Calu3 (cell line): ENCODE measurements at regions not wholly inside any gene's neighbourhood (a gene's known extent, or its start where the extent isn't known, plus 50 kb on each side); places are given as distances from the start of the nearest gene placed in this dataset.
A peak's percentile ranks its signal among the peaks of the same experiment; 100 is the strongest.

Source experiments
- BruUV-seq: library from RNA; stranded (reverse); fragments of 400-500 nt; replicated peaks from 2 replicates; lab custom pipeline; 2021; lab: Mats Ljungman, UMichigan
- CTCF ChIA-PET: fragments of 300-600 bp; sonication (Branson Sonifier 250); formaldehyde crosslinking; loops from one replicate; lab custom pipeline; 2022; ENCODE audit warnings: antibody characterized with exemption; lab: Charles Lee
- DNase-seq: peaks from one replicate; pipeline ENCODE4 v3.0.0; 2022
- H3K27ac Mint-ChIP-seq: one replicate; pipeline ENCODE4 v1.8.0; 2022; ENCODE audit warnings: mixed read lengths; ENCODE audit not compliant: unreplicated experiment
- H3K27me3 Mint-ChIP-seq: one replicate; pipeline ENCODE4 v1.8.0; 2022; ENCODE audit warnings: mixed read lengths; ENCODE audit not compliant: unreplicated experiment
- H3K36me3 Mint-ChIP-seq: one replicate; pipeline ENCODE4 v1.8.0; 2022; ENCODE audit warnings: mild to moderate bottlenecking, moderate library complexity, mixed read lengths; ENCODE audit not compliant: insufficient read depth, unreplicated experiment
- H3K4me1 Mint-ChIP-seq: one replicate; pipeline ENCODE4 v1.8.0; 2022; ENCODE audit warnings: mild to moderate bottlenecking, low read depth, mixed read lengths; ENCODE audit not compliant: unreplicated experiment
- H3K4me3 Mint-ChIP-seq: one replicate; pipeline ENCODE4 v1.8.0; 2022; ENCODE audit warnings: mild to moderate bottlenecking, low read depth, moderate library complexity, mixed read lengths; ENCODE audit not compliant: unreplicated experiment
- H3K9me3 Mint-ChIP-seq: one replicate; pipeline ENCODE4 v1.8.0; 2022; ENCODE audit warnings: low read depth, mixed read lengths; ENCODE audit not compliant: unreplicated experiment
- CTCF ChIP-seq: fragments of 200-600 bp; IDR thresholded peaks from one replicate; pipeline ENCODE4 v1.8.0; 2022; ENCODE audit warnings: antibody characterized with exemption; ENCODE audit not compliant: unreplicated experiment
- intact Hi-C: fragments of 100-400 bp; cut with micrococcal nuclease; formaldehyde crosslinking; loops from one replicate; pipeline ENCODE4 v1.10.0; 2022; ENCODE audit not compliant: unreplicated experiment

GRCh38 chr9:29066141-29066640, 1492.9 kb upstream of the C9orf72 start:
- TF ChIP-seq CTCF, result no peak
- Mint-ChIP-seq H3K36me3 (no peaks in the 10 kb centered on the region), H3K27ac (no peak overlapping the region), H3K27me3 (no peaks in the 10 kb centered on the region), H3K9me3 (no peaks in the 10 kb centered on the region), H3K4me3 (no peak overlapping the region), H3K4me1 (no peaks in the 10 kb centered on the region)
- CTCF ChIA-PET, result no interaction called here
- intact Hi-C loops, result no loop called here
- DNase-seq, result no peak
- BruUV-seq, result no TSS peak

- CTCF ChIA-PET, result no interaction called here
- intact Hi-C loops, result no loop called here
- TF ChIP-seq CTCF, result no peak
- Mint-ChIP-seq H3K36me3 (no peaks in the 10 kb centered on the region), H3K9me3 (no peaks in the 10 kb centered on the region), H3K4me1 (peaks cover 8% of the 10 kb centered on the region), H3K27ac (no peak overlapping the region), H3K27me3 (no peaks in the 10 kb centered on the region), H3K4me3 (no peak overlapping the region)
- DNase-seq, result no peak
- BruUV-seq, result no TSS peak
Measured at GRCh38 chr9:29068461-29068860, 1495.2 kb upstream of the C9orf72 start.

DNA sequence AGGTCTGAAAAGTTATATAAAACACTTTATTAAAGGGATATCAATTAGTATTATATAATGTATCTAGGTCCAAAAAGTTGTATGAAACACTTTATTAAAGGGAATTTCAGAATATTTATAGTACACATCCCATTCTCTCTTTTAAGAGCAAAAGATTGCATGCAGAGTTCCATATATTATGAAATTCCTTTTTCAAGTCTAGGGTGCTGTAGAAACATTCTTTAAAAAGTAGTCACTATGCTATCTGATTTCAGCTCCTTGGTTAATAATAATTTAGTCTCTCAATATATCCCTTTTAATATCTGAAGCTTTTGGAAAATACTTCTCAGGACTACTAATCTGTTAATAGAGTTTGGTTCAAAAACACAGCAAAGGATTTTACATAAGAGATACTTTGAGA, 1496.1 kb upstream of the C9orf72 start:
- no peak overlapping the region for H3K4me3 Mint-ChIP-seq
- CTCF ChIA-PET, result no interaction called here
- H3K36me3 Mint-ChIP-seq, result no peaks in the 10 kb centered on the region
- no peaks in the 10 kb centered on the region for H3K9me3 Mint-ChIP-seq
- no peak for DNase-seq
- BruUV-seq, result no TSS peak
- intact Hi-C loops, result no loop called here
- no peaks in the 10 kb centered on the region for H3K27me3 Mint-ChIP-seq
- no peak overlapping the region for H3K27ac Mint-ChIP-seq
- H3K4me1 Mint-ChIP-seq, result peaks cover 8% of the 10 kb centered on the region
- TF ChIP-seq CTCF, result no peak

DNA sequence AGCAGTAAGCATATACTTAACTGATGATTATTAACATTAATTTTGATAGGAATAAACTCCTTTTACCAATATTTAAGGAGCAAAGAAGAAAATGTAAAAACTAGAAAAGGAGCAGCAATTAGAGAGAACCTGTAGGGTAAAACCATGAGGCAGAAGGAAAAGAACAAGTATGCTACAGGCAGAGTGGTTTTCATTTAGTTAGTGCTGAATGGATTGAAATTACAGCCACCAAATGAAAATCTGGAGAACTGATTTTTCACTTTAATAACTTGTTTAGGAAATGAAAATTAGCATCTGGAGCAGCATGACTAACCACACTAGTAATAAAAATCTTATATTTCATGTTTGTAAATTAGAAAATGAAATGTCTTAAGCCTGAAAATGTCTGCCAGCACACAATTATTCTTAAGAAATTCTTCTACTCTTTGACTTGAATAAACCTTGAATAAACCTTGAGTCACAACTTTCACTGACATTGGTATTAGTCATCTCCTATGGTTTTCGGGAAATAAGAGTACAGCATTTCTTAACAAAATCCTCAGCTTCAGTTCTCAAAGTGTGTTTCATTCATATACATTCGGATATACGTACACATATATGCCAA, 1504.9 kb upstream of the C9orf72 start:
- intact Hi-C loops, result no loop called here
- Mint-ChIP-seq H3K27me3 (no peaks in the 10 kb centered on the region), H3K27ac (peak overlapping the region; percentile 89), H3K9me3 (no peaks in the 10 kb centered on the region), H3K4me3 (no peak overlapping the region), H3K36me3 (no peaks in the 10 kb centered on the region), H3K4me1 (peaks cover 6% of the 10 kb centered on the region)
- CTCF ChIA-PET, result no interaction called here
- DNase-seq, result no peak
- BruUV-seq, result no TSS peak
- no peak for TF ChIP-seq CTCF
